Activated naive CD4-positive, alpha-beta T cell treated with anti-CD3 and anti-CD28 coated beads, Interleukin-2, amount 50 U/mL, for 72 hours (primary cell): ENCODE measurements at regions not wholly inside any gene's neighbourhood (a gene's known extent, or its start where the extent isn't known, plus 50 kb on each side); places are given as distances from the start of the nearest gene placed in this dataset.

Source experiments
- ATAC-seq, 2 donors: fragments of 150-1000 bp; cut with Tn5 transposase; 2 replicates each; pipeline ENCODE4 v1.10.0; 2021; ENCODE audit warnings: mild to moderate bottlenecking in 2 of 2, moderate library complexity in 2 of 2
- DNase-seq, 2 donors: peaks; one replicate each; pipeline ENCODE4 v3.0.0; 2021 to 2022; ENCODE audit warnings: low spot score in 2 of 2
- H3K27ac Mint-ChIP-seq, 2 donors: one replicate each; pipeline ENCODE4 v1.8.0; 2022; ENCODE audit warnings: mild to moderate bottlenecking in 2 of 2, mixed read lengths in 2 of 2
- H3K36me3 Mint-ChIP-seq, 2 donors: one replicate each; pipeline ENCODE4 v1.8.0; 2022; ENCODE audit warnings: mixed read lengths in 2 of 2
- H3K9me3 Mint-ChIP-seq, 2 donors: one replicate each; pipeline ENCODE4 v1.8.0; 2022; ENCODE audit warnings: mixed read lengths in 2 of 2

DNA sequence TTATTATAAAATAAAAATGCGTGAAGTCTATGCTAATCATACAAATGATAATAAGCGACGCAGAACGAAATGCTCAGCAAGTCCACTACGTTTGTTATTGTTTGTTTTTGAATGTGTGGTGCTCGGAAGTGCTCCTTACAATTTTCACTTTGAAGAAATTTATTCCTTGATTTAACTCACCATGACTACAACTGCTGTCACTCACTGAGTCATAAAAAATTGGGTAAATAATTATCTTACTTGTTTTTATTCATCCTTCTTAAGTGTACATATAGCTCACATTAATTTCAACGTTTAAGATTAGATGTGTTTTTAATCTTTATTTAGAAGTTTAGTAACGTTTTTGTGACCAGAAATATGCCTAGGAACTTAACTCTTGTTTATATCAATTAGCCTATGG lies 66.7 kb upstream of the NANOGP8 start:
- DNase-seq (no peak), ATAC-seq (no peak)
- no peaks in the 10 kb centered on the region for H3K9me3 Mint-ChIP-seq
- no peak overlapping the region for H3K27ac Mint-ChIP-seq
- H3K36me3 Mint-ChIP-seq: no peaks in the 10 kb centered on the region

- Mint-ChIP-seq H3K9me3 (no peaks in the 10 kb centered on the region), H3K36me3 (no peaks in the 10 kb centered on the region), H3K27ac (no peak overlapping the region)
- no peak for DNase-seq
- ATAC-seq: no peak
Observed at GRCh38 chr15:35151381-35151780, 66.3 kb upstream of the NANOGP8 start.

DNA sequence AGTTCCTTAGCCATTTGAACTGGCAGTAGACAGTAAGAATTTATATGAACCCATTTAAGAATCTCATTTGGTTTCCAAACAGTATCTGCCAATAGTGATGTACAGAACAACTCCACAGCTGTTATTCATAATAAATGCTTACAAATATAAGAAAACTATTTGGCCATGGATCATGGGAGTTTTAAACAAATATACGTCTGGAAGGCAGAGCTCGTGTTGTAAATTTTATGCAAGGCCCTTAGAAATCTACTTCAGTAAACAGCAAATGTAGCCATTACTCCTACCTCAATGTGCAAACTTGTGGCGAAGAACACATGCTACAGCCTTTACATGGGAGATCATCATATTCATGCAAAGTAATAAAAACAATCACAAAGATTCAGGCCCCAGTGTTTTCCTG lies 65.3 kb upstream of the NANOGP8 start:
- no peaks in the 10 kb centered on the region for H3K36me3 Mint-ChIP-seq
- ATAC-seq: no peak

DNA sequence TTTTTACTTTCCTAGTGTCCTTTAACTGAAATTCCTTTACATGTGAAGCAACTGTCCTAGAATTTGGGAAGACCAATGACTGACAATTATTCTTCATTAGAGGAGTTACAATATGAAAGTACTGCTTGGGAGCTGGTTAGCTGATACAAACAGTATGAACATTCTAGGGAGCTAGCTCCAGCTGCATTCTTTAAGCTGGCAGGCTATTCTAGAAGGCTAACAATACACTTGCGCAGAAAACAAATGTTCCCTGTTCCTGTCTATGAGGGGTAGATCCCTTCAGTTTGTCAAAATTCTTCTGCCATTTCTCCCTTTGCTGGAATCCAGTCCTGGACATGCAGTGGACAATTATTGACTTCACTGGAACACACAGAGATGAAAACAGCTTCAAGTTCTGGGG lies 60.2 kb upstream of the NANOGP8 start:
- ATAC-seq: no peak
- H3K9me3 Mint-ChIP-seq: no peaks in the 10 kb centered on the region
- no peak overlapping the region for H3K27ac Mint-ChIP-seq
- no peak for DNase-seq
- H3K36me3 Mint-ChIP-seq: no peaks in the 10 kb centered on the region

More for the DNA sequence above, 65.3 kb upstream of the NANOGP8 start:
- H3K9me3 Mint-ChIP-seq: no peaks in the 10 kb centered on the region
- H3K27ac Mint-ChIP-seq: no peak overlapping the region
- DNase-seq: no peak

DNA sequence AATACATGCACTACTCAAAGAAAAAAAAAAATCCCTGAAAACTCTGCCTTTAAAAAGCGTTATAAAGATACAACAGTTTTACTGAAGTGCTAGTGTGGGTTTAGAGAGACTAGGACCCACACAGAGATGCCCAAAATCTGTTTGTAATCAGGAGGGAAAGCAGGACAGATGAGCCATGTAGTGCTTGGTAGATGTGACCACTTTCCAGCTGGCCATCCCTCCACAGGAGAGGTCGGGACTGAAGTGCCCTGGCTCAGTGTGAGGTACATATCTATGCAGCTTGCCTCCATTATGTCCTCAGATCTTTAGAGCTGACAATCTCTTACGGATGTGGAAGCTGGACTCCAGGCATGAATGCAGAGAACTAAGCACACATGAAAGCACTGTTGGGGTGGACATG lies 57.5 kb upstream of the NANOGP8 start:
- Mint-ChIP-seq H3K9me3 (no peaks in the 10 kb centered on the region), H3K27ac (no peak overlapping the region), H3K36me3 (no peaks in the 10 kb centered on the region)
- DNase-seq (no peak), ATAC-seq (no peak)

GRCh38 chr15:35141743-35142471 lies 56.8 kb upstream of the NANOGP8 start:
- DNase-seq (no peak), ATAC-seq (peak in 1 of 2 donors; percentile 55)
- Mint-ChIP-seq H3K27ac (no peak overlapping the region), H3K9me3 (no peaks in the 10 kb centered on the region), H3K36me3 (no peaks in the 10 kb centered on the region)

GRCh38 chr15:35139822-35140221 lies 54.7 kb upstream of the NANOGP8 start:
- Mint-ChIP-seq H3K27ac (no peak overlapping the region), H3K36me3 (no peaks in the 10 kb centered on the region), H3K9me3 (no peaks in the 10 kb centered on the region)
- DNase-seq: no peak
- ATAC-seq: no peak

DNA sequence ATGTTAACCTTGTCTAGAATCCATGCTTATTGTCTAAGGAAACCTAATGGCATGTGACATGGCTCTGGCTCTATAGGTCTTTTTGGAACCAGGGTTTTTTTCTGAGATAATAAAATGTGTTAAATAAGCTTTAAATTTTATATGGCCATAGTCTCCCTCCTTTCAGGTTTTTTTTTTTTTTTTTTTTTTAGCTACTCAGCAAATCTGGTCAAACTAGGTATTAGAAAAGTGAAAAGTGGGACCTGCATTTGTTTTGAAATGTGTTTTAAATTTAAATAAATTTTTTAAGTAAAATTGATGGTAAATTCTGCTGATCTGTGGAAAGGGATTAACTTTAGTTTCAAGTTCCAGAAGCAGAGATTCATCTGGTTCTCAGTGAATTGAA lies 52.1 kb upstream of the NANOGP8 start:
- no peaks in the 10 kb centered on the region for H3K36me3 Mint-ChIP-seq
- no peak overlapping the region for H3K27ac Mint-ChIP-seq
- no peak for ATAC-seq
- peaks cover under 1 to 1% of the 10 kb centered on the region in 2 donors for H3K9me3 Mint-ChIP-seq
- no peak for DNase-seq

DNA sequence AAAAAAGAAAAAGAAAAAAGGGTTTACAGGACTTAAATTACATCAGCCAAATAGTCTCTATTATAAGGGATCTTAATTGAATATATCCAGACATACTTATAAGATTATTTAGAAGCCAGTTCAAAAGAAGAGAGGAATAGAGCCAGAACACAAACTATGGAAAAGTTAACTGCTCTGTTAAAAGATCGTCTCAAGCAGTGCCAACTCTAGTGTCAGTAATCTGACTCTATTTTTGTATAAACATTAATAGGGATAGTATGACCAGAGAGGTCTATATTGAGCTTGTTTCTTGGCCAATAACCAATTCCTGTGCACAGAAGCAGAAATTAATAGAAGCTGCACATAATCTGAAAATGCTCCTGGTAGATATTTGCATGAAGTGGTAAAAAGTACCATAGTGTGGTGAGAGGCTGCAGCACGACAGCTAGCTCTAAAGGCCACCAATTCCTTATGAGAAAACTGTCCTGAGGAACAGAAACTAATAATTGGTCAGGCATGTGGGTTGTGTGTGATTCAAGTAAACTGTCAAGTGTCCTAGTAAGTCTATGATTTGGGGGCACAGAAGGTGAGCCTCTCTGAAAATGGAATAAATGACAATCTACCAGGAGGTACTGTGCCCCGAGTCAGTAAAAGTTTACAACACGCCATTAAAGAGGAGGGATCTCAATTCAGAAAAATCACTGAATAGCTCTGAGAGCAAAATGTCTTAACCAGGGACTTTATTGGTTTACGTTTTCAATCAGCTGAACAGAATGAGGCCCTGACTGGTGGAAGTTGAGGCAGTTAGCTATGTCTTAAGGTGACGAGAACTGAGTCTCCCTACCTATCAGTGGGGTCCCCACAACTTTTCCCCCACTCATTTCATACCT lies 51.5 kb upstream of the NANOGP8 start:
- ATAC-seq (no peak), DNase-seq (no peak)
- Mint-ChIP-seq H3K36me3 (no peaks in the 10 kb centered on the region), H3K9me3 (peaks cover 3 to 4% of the 10 kb centered on the region in 2 donors), H3K27ac (no peak overlapping the region)
